ENCODE measurements at regions not wholly inside any gene's neighbourhood (a gene's known extent, or its start where the extent isn't known, plus 50 kb on each side); places are given as distances from the start of the nearest gene placed in this dataset.
"Not testable (repeated sequence)": the region's sequence is repeated elsewhere in the genome, so short reads cannot be mapped to it uniquely, and the experiment has no call there.

GRCh38 chr18:54669701-54670100 lies 78.7 kb downstream of the DYNAP start:
- H3K79me1 ChIP-seq (ENCODE audit: low read depth, low read length); H3K18ac ChIP-seq (ENCODE audit: extremely low read depth, low read length); POLR2A ChIA-PET (ENCODE audit: partially characterized antibody); H3K4me2 ChIP-seq (ENCODE audit: insufficient read depth in 1 of 2, low read depth in 2 of 2, low read length in 2 of 2); H3K79me2 ChIP-seq (ENCODE audit: control insufficient read depth in 1 of 2, insufficient read depth in 2 of 2, low read length in 2 of 2); H4K20me1 ChIP-seq (replicated peaks in 1 of 2; ENCODE audit: control insufficient read depth in 1 of 2, insufficient read depth in 2 of 2, low read length in 2 of 2); DNase-seq (ENCODE audit: low read depth in 1 of 2, low spot score in 2 of 2); H2BK5ac ChIP-seq (ENCODE audit: low read depth, low read length); H3K56ac ChIP-seq (replicated peaks; ENCODE audit: insufficient read length, low read depth, low read length); H2AK5ac ChIP-seq (ENCODE audit: low read depth, low read length); H3K27me3 ChIP-seq (replicated peaks in 1 of 4; ENCODE audit: control insufficient read depth in 3 of 4, extremely low read depth in 1 of 4, insufficient read depth in 3 of 4, low read length in 3 of 4); H3K23me2 ChIP-seq (ENCODE audit: low read depth, low read length); H2AFZ ChIP-seq (ENCODE audit: low read length); H2BK20ac ChIP-seq (ENCODE audit: low read length); FAIRE-seq; H3K4me1 ChIP-seq (replicated peaks in 1 of 4; ENCODE audit: control insufficient read depth in 3 of 4, insufficient read depth in 4 of 4, low read length in 3 of 4); H3K14ac ChIP-seq (ENCODE audit: insufficient read length); H4K8ac ChIP-seq (ENCODE audit: extremely low read depth, insufficient read depth, low read length); H3K27ac ChIP-seq (ENCODE audit: low read depth, low read length); H4K91ac ChIP-seq (replicated peaks; ENCODE audit: insufficient read length, low read length); H4K5ac ChIP-seq (ENCODE audit: insufficient read length, low read depth, low read length); H3K4ac ChIP-seq (replicated peaks; ENCODE audit: insufficient read length, low read depth, low read length); H3K9ac ChIP-seq (replicated peaks in 1 of 4; ENCODE audit: extremely low read depth in 1 of 4, low read depth in 3 of 4, low read length in 3 of 4); H2BK12ac ChIP-seq (ENCODE audit: low read depth, low read length); H3K4me3 ChIP-seq (ENCODE audit: extremely low read depth in 1 of 4, insufficient read depth in 2 of 4, low read depth in 3 of 4, low read length in 4 of 4); H2BK120ac ChIP-seq (replicated peaks; ENCODE audit: low read depth, low read length); H3K36me3 ChIP-seq (ENCODE audit: control insufficient read depth in 2 of 4, insufficient read depth in 4 of 4, low read length in 3 of 4); H2BK15ac ChIP-seq (ENCODE audit: low read length); H3K23ac ChIP-seq (ENCODE audit: insufficient read length): not testable (repeated sequence)
- CTCF ChIA-PET (ENCODE audit: partially characterized antibody), result interaction anchor here (0.8 to 5.6 kb wide), 5 partner anchors 22 to 289 kb away, joined by 3 to 107 read pairs (median 11); no protein-coding TSS in a partner anchor
- peaks cover 11 to 14% of the 10 kb centered on the region in 2 experiments for H3K9me3 ChIP-seq (ENCODE audit: insufficient read depth in 2 of 2, low read depth in 1 of 2, low read length in 1 of 2)
- WGBS, 2 experiments (ENCODE audit: extremely low coverage in 1 of 2, insufficient coverage in 1 of 2, insufficient read length in 1 of 2, insufficient replicate concordance in 2 of 2, low coverage in 1 of 2, low lambda C conversion rate in 2 of 2, missing lambda C conversion rate in 1 of 2), result 91% methylated on average over 13 of the region's 15 CpGs; no CpG with 5 or more reads in 1 of the 2 experiments

Data from H1 (cell line).